ENCODE measurements at regions not wholly inside any gene's neighbourhood (a gene's known extent, or its start where the extent isn't known, plus 50 kb on each side); places are given as distances from the start of the nearest gene placed in this dataset.

GRCh38 chr4:136414981-136415380 lies 1117.3 kb downstream of the PCDH18 start:
- H3K4me3 ChIP-seq (ENCODE audit: low read depth, low read length): no peak overlapping the region
- no peak for DNase-seq (ENCODE audit: low read depth)
- no peak for TF ChIP-seq CTCF (IDR thresholded peaks at IDR 0.05; ENCODE audit: insufficient read depth, low read length)

- peak; percentile 41 for DNase-seq (ENCODE audit: low read depth)
- H3K4me3 ChIP-seq (ENCODE audit: low read depth, low read length): no peak overlapping the region
- no peak for TF ChIP-seq CTCF (IDR thresholded peaks at IDR 0.05; ENCODE audit: insufficient read depth, low read length)
Observed at GRCh38 chr4:136412708-136413107, 1119.6 kb downstream of the PCDH18 start.

GRCh38 chr4:136400829-136401228 lies 1131.5 kb downstream of the PCDH18 start:
- DNase-seq (ENCODE audit: low read depth): no peak
- TF ChIP-seq CTCF (IDR thresholded peaks at IDR 0.05; ENCODE audit: insufficient read depth, low read length): no peak
- H3K4me3 ChIP-seq (ENCODE audit: low read depth, low read length): no peak overlapping the region

GRCh38 chr4:136395212-136395722 lies 1137.0 kb downstream of the PCDH18 start:
- no peak for DNase-seq (ENCODE audit: low read depth)
- no peak overlapping the region for H3K4me3 ChIP-seq (ENCODE audit: low read depth, low read length)
- TF ChIP-seq CTCF (IDR thresholded peaks at IDR 0.05; ENCODE audit: insufficient read depth, low read length): no peak

GRCh38 chr4:136392576-136392975 lies 1139.7 kb downstream of the PCDH18 start:
- TF ChIP-seq CTCF (IDR thresholded peaks at IDR 0.05; ENCODE audit: insufficient read depth, low read length): no peak
- H3K4me3 ChIP-seq (ENCODE audit: low read depth, low read length): no peak overlapping the region
- peak; percentile 35 for DNase-seq (ENCODE audit: low read depth)

- TF ChIP-seq CTCF (IDR thresholded peaks at IDR 0.05; ENCODE audit: insufficient read depth, low read length): no peak
- DNase-seq (ENCODE audit: low read depth): no peak
- H3K4me3 ChIP-seq (ENCODE audit: low read depth, low read length): no peak overlapping the region
Observed at GRCh38 chr4:136390824-136391223, 1141.5 kb downstream of the PCDH18 start.

- DNase-seq (ENCODE audit: low read depth): peak; percentile 2
- no peak for TF ChIP-seq CTCF (IDR thresholded peaks at IDR 0.05; ENCODE audit: insufficient read depth, low read length)
- H3K4me3 ChIP-seq (ENCODE audit: low read depth, low read length): no peak overlapping the region
Observed at GRCh38 chr4:136383082-136383481, 1149.2 kb downstream of the PCDH18 start.

Measured in fibroblast of the aortic adventitia (primary cell).